HG03064 (cell line): ENCODE measurements at regions not wholly inside any gene's neighbourhood (a gene's known extent, or its start where the extent isn't known, plus 50 kb on each side); places are given as distances from the start of the nearest gene placed in this dataset.
"Not testable (repeated sequence)": the region's sequence is repeated elsewhere in the genome, so short reads cannot be mapped to it uniquely, and the experiment has no call there.

Source experiments
- ATAC-seq: cut with Tn5 transposase; IDR thresholded peaks from one replicate; pipeline ENCODE4 v1.9.1; 2021; ENCODE audit warnings: low read depth; ENCODE audit not compliant: unreplicated experiment

DNA sequence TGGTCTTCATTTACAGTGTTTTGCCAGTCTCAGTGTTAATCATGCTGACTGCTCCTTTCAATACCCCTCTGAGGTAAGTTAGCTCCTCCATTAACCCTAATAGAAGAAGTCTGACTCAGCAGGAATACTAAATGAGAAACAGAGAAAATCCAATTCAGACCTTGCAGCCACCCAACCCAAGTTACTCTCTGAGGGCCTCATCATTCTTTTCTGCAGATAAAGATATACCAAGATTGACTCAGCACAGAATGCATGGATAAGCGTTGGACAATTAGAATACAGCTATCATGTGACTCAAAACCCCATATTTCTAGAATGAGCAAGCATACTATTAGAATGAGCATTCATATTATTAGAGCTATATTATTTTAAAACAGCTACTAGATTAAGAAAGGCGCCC lies 389.1 kb upstream of the SGO1 start:
- ATAC-seq = no peak

DNA sequence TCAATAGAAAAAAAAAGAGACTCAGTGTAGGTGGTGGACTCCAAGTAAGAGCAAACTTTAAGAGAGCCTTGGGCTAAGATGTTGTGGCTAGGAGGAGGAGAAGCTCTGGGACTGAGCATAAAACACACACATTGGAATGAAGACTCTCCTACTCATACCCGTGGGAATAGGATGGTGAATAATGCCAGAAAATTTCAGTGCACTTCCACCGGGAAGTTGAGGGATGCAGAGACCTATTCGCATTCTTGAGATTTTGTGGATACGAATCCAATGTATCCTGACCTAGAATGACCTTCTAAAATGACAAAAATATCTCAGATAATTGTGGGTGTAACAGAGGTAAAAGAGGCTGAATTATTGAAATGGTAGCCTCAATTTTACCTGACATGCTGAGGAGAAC lies 388.7 kb upstream of the SGO1 start:
- no peak for ATAC-seq

- ATAC-seq = no peak
These were observed 387.2 kb upstream of the SGO1 start for GRCh38 chr3:20573175-20573574.

DNA sequence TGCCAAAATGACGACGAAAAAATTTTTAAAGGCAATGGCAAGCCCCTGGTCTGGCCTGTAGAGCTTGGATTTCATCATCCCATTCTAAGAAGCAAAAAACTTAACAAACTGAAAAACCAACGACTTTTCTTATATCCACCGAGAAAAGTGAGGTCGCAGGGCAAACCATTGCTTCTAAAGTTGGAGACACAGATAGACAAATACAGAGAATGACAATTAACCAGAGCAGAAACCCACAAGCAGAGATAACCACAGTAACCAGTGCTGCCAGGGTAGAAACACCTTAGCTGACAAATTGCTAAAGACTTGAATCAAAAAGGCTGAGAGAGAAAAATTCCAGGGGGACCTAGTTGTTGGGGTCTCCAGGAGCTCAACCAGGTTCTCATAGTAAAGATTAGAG lies 386.5 kb upstream of the SGO1 start:
- ATAC-seq = no peak

- ATAC-seq = no peak
These were observed 383.3 kb upstream of the SGO1 start for GRCh38 chr3:20569310-20569709.

- ATAC-seq = no peak
These were observed 379.0 kb upstream of the SGO1 start for GRCh38 chr3:20564966-20565365.

DNA sequence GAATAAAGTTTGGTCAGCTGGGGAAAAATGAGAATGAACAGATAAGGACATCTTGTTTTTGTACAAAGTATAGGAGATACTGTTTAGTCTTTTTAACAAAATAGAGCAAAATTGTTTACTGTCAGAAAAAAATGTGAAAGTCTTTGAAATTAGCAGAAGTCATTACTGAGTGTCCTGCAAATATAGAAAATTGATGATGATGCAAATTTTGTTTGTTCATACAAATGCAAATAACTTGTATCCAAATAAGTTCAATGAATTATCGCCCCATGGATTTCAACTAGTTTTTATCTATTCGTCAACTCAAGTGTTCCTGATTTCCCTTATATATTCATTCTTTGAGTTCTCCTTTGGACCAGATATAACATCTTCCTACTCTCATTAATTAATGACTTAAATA lies 378.0 kb upstream of the SGO1 start:
- ATAC-seq = no peak

DNA sequence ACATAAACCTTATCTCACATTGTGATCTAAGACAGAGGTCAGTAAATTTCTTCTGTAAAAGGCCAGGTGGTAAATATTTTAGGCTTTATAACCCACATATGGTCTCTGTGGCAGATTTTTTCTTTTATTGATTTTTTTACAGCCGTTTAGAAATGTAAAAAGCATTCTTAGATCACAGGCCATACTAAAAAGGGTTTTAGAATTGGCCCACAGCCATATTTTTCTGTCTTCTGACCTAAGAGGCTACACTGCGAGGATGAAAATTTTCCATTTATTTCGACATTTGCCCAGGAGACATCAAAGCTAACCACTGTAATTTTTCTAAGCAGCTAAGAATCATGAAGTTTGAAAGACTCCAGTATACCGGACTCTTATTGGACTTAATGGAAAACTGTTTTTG lies 377.2 kb upstream of the SGO1 start:
- no peak for ATAC-seq

GRCh38 chr3:20561166-20561565 lies 375.2 kb upstream of the SGO1 start:
- no peak for ATAC-seq

DNA sequence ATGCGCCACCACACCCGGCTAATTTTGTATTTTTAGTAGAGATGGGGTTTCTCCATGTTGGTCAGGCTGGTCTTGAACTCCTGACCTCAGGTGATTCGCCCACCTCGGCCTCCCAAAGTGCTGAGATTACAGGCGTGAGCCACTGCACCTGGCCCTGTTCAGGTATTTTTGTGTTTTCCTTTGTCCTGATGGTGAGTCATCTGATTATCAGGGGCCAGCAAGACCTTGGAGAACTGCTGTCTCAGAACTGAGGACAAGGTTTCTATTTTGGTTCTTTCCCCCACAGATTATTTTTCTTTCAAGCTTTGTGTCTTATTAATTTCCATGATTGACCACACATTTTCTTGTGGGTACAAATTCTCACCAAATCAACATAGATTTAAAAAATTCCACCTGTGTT lies 374.4 kb upstream of the SGO1 start:
- not testable (repeated sequence) for ATAC-seq

DNA sequence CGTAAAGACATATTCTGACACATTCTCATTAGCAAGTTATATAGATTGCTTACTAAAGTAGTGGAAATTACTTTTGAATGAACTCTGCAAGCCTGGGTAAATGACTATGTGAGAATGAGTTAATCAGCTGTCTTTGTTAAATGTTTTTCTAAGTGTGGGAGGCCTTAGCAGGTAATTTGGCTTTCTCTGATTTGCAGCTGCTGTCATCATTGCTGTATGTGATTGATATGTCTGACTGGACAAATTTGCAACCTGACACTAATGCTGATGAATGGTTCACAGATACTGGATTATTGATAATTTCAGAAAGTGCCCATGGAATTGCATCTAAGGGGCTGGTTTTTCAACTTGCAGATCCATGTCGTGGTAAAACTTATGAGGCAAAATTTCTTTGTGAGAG lies 372.2 kb upstream of the SGO1 start:
- no peak for ATAC-seq

- no peak for ATAC-seq
These were observed 370.7 kb upstream of the SGO1 start for GRCh38 chr3:20556661-20557060.

DNA sequence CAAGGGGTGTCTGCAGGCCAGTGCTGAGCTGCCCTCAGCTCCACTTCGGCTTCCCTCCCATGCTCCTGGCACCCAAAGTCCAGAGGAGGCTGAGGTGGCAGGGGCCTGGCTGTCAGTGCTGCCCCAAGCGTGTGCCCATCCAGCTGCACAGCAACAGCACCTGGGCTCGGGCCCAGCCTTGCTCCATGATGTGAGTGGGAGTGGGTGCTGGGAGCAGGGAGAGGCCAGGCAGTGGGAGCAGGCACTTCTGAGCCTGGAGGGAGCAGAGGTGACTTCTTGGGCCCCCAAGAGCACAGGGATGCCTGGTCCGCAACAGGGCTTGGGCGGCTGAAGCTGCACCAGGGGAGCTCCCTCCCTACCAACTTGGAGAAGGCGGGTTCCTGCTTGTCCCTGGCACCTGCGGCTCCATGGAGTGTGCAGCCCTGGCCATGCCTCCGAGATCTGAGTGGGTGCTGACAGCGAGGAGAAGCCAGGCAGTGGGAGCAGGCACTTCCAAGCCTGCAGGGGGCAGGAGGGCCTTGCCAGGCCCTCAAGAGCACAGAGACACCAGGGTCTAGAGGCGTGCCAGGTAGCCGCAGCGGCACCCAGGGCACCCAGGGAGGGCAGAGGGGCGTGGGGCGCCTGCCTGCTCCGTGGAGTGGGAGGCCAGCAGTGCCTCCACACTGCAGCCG lies 366.7 kb upstream of the SGO1 start:
- no peak for ATAC-seq

DNA sequence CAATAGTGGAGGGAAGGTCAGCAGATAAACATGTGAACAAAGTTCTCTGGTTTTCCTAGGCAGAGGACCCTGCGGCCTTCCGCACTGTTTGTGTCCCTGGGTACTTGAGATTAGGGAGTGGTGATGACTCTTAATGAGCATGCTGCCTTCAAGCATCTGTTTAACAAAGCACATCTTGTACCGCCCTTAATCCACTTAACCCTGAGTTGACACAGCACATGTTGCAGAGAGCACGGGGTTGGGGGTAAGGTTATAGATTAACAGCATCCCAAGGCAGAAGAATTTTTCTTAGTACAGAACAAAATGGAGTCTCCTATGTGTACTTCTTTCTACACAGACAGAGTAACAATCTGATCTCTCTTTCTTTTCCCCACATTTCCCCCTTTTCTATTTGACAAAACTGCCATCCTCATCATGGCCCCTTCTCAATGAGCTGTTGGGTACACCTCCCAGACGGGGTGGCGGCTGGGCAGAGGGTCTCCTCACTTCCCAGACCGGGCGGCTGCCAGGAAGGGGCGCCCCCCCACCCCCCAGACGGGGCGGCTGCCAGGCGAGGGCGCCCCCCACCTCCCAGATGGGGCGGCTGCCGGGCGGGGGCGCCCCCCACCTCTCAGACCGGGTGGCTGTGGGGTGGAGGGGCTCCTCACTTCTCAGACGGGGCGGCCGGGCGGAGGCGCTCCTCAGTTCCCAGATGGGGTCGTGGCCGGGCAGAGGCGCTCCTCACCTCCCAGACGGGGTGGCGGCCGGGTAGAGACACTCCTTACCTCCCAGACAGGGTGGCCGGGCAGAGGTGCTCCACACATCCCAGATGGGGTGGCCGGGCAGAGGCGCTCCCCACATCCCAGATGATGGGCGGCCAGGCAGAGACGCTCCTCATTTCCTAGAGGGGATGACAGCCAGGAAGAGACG lies 361.6 kb upstream of the SGO1 start:
- not testable (repeated sequence) for ATAC-seq

GRCh38 chr3:20546636-20547035 lies 360.6 kb upstream of the SGO1 start:
- no peak for ATAC-seq

- ATAC-seq = no peak
These were observed 357.7 kb upstream of the SGO1 start for GRCh38 chr3:20543535-20544226.

DNA sequence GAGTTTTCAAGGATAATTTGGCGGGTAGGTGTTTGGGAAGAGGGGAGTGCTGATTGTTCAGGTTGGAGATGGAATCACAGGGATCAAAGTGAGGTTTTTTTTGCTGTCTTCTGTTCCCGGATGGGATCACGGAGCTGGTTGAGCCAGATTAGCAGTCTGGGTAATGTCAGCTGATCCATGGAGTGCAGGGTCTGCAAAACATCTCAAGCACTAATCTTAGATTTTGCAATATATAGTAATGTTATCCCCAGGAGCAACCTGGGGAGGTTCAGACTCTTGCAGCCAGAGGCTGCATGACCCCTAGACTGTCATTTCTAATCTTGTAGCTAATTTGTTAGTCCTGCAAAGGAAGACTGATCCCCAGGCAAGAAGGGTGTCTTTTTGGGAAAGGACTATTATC lies 354.1 kb upstream of the SGO1 start:
- ATAC-seq = no peak

GRCh38 chr3:20539666-20540065 lies 353.7 kb upstream of the SGO1 start:
- no peak for ATAC-seq

DNA sequence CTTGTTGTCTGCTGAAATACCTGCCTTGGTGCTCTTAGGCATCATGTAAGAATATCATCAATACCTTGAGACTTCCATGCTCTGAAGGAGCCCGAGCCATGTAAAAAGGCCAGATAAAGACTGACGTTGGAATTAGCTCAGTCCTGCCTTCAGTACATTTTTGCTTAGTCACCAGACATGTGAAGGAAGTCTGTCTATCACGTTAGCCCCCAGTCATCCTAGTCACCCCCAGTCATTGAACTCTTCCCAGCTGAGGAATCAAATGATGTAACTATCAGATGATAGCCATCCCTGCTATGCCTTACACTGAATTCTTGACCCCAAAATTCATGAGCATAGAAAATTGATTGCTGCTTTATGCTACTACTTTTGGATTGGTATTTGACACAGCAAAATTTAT lies 351.2 kb upstream of the SGO1 start:
- no peak for ATAC-seq

DNA sequence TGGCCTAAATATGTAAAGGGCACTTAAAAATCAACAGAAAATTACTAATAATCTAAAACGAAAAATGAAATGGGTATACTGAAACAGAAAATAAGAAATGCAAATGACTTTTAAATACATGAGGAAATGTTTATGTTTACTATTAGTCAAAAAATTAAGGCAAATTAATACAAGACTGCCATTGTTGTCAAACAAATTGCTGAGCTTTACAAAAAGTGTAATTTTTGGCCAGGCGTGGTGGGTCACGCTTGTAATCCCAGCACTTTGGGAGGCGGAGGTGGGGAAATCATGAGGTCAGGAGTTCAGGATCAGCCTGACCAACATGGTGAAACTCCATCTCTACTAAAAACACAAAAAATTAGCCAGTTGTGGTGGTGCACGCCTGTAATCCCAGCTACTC lies 343.9 kb upstream of the SGO1 start:
- no peak for ATAC-seq

GRCh38 chr3:20528180-20528770 lies 342.3 kb upstream of the SGO1 start:
- no peak for ATAC-seq
